GM18502 (cell line): ENCODE measurements at regions not wholly inside any gene's neighbourhood (a gene's known extent, or its start where the extent isn't known, plus 50 kb on each side); places are given as distances from the start of the nearest gene placed in this dataset.

Experiments used
- ATAC-seq: cut with Tn5 transposase; IDR thresholded peaks from one replicate; pipeline ENCODE4 v1.9.1; 2021; ENCODE audit warnings: mild to moderate bottlenecking; ENCODE audit not compliant: unreplicated experiment, poor library complexity

DNA sequence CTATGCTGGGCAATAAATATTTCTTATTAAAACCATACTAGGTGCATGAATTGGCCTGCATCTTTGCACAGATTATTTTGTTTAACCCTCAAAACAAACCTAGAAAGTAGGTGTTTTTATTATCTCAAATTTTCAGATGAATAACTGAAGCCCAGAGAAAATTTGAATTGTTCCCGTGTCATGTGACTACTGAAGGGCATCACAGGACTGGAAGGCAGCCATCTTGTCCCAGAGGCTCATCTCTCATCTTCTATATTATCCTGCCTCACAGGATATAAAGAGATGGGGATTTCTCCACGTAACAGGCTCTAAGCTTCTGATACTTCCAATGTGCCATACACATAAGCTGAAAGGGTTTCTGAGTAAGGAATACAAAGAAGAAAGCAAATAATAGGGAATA, 84.0 kb upstream of the ODAD2 start:
- no peak for ATAC-seq

DNA sequence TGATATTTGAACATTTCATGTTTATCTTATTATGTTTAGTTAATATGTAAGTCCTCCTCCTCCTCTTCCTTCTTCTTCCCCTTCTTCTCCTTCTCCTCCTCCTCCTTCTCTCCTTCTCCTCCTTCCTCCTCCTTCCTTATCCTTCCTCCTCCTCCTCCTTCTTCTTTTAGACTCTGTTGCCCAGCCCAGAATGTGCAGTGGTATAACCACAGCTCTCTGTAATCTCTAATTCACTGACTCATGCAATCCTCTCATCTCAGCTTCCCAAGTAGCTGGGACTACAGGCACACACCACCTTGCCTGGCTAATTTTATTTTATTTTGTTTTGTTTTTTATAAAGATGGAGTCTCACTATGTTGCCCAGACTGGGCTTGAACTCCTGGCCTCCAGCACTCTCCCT, 83.4 kb upstream of the ODAD2 start:
- no peak for ATAC-seq

DNA sequence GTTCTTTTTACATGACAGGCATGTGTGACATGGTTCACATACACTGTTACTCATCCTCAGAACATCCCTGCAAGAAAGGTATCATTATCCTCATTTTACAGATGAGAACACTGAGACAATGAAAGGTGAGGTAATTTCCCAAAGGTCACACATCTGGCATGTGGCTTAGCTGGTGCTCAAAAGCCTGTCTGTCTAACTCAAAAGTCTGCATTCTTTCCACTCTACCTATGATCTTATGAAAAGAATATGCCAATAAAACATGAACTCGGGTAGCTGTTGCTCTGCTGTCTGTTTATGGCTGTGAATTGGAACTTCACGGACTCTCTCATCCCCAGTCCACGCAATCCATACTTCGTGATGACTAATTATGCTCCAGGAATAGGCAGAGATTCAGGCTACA, 79.0 kb upstream of the ODAD2 start:
- no peak for ATAC-seq

DNA sequence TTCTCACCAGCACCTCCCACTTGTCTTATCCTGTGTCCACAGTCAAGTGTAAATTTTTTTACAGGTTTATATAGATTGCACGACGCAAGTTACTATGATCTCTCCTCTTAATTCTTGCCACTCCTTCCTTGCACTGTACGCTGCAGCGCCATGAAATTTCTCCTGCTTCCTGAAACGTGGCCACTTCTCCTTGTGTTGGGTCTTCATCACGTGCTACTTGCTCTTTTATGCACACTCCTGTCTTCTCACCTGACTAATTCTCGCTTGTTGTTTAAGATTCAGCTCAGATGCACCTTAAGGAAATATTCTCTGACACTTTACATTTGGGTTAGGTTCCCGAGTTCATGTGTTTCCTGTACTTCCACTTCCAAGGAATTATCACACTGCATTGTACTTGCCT, 76.5 kb upstream of the ODAD2 start:
- no peak for ATAC-seq

DNA sequence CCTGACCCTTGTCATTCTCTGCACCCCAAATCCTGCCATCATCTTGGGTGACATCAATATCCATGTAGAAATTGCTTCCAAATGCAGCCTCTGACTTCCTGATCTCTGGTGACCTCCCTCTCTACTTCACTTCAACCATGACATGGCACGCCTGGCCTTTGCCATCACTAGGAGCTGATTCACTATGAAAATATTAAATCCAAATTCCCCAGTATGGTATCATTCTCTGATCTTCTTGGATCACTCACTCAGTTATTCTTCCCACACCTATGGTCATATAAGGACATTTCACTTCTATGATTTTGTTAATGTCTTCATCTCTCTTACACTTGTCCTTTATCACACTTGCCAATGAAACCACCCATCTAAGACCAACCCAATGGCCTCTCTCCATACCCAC, 73.7 kb upstream of the ODAD2 start:
- no peak for ATAC-seq

DNA sequence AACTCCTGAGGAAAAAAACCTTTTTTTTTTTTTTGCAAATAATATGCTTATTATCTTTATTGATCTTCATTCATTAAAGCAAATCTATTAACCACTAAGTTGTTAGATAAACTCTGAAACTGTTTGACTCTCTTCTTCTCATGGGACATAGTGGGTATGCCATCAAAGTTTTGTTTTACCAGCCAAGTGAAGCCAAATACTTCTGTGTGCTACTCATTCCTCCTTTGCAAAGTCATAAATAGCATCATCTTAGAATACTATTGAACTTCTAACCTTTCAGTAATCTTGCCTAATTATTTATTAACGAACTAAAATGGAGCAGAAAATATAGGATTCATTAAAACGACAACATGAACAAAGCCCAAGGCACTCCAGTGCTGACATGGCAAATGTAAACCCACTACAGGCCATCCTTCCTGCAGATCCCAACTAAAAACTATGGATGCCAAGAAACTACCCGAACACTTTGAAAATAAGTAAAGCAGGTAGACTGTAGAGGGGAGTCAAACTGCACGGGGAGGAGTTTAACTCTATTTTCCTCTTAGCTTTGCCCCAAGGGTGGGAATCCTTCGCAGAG, 61.2 kb upstream of the ODAD2 start:
- no peak for ATAC-seq

DNA sequence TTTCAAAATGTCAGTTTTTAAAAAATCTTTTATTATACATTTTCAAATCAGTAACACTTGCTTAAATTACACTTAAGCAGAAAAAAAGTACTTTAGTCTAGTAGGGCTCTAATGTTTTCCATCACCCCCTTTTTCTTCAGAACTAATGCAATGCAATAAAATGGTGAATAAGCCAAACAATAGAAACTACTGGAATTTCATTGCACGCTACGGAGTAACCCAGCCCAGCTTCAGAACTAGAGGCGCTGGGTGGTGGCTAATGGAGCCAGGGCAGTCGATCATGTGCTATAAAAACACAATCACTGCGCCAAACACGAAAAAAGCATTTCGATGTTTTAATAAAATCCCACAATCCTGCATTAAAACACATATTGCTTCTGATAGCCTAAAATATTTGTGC, 59.9 kb upstream of the ODAD2 start:
- no peak for ATAC-seq

DNA sequence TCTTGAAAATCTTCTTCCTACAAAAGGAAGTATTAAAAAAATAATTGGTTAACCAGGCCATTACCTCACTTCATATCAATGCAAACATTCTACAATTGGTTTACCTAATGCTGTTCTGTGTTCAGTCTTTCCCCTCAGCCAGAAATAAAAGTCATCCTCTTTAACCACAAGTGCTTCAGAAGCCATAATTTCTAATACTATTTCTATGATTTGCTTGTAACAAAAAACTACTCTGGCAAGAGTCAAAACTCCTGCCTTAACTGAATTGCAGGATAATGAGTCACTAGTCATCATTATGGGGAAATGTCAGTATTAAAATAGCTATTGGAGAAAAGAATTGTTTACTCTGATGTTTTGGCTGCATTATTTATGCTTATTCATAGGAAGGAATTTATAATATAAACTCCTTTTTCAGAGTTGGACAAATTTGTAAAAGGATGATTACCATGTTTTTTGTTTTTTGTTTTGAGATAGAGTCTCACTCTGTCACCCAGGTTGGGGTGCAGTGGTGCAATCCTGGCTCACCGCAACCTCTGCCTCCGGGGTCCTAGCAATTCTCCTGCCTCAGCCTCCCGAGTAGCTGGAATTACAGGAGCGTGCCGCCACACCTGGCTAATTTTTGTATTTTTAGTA, 55.5 kb upstream of the ODAD2 start:
- ATAC-seq: no peak

DNA sequence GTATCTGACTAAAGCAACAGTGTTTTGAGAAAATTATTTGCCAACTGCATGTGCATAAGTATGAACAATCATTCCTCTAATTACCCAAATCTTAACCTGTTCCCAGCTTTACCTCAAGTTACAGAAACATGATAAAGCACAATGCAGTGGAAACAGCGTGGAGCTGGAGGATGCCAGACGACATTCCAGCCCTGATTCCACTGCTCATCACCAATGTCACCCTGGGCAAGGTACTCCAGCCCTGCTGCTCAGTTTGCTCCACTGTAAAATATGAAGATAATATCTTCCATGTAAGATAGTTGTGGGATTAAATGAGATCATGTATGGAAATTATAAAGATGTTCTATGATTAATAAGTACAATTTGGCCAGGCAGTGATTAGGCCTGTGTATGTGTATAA, 50.4 kb upstream of the ODAD2 start:
- no peak for ATAC-seq
